HepG2 (cell line): ENCODE measurements at regions not wholly inside any gene's neighbourhood (a gene's known extent, or its start where the extent isn't known, plus 50 kb on each side); places are given as distances from the start of the nearest gene placed in this dataset.

ENCODE experiments used
- ATAC-seq: fragments of 200-7000 bp; cut with Tn5 transposase; 3 replicates; pipeline ENCODE4 v1.9.1; 2020; ENCODE audit warnings: mild to moderate bottlenecking, moderate library complexity
- BruUV-seq: library from RNA; stranded (reverse); fragments of 400-500 nt; replicated peaks from 2 replicates; lab custom pipeline; 2021; lab: Mats Ljungman, UMichigan
- CTCF ChIA-PET: fragments of 300-600 bp; formaldehyde crosslinking; extraction: SDS; loops from one replicate; lab custom pipeline; 2021; ENCODE audit warnings: low total read pairs, inconsistent platforms, low intra/inter-chr PET ratio; lab: Yijun Ruan, JAX
- POLR2A ChIA-PET: fragments of 350-600 bp; sonication (Branson Sonifier 250); formaldehyde crosslinking; loops from one replicate; lab custom pipeline; 2020; ENCODE audit warnings: antibody characterized with exemption, inconsistent platforms; lab: Yijun Ruan, JAX
- DNase-seq: peaks from one replicate; pipeline ENCODE4 v3.0.0-alpha.2; 2015; ENCODE audit warnings: low spot score
- FAIRE-seq: peaks from 3 replicates; lab custom pipeline; 2011; peaks lifted over from hg19 to GRCh38; lab: Jason Lieb, UNC
- H2AFZ ChIP-seq: one replicate; pipeline ENCODE4 v1.6.1; 2011; ENCODE audit warnings: low read length, inconsistent platforms
- H3K27ac ChIP-seq: fragments of 300-600 bp; 3 replicates; pipeline ENCODE4 v1.8.0; 2011; ENCODE audit warnings: mixed run types, mild to moderate bottlenecking, mixed read lengths, low read length, inconsistent platforms; ENCODE audit not compliant: insufficient read depth; ENCODE audit errors: extremely low read length
- H3K27me3 ChIP-seq, 2 experiments: fragments of 200-600 bp in 1 of 2; 2 replicates in 1 of 2; 3 replicates in 1 of 2; pipeline versions ENCODE4 v1.6.0 to v1.8.0; 2011; ENCODE audit warnings: low read length in 2 of 2, mild to moderate bottlenecking in 2 of 2, moderate library complexity in 2 of 2, inconsistent platforms in 1 of 2; ENCODE audit not compliant: insufficient read depth in 2 of 2, control insufficient read depth in 1 of 2
- H3K36me3 ChIP-seq, 2 experiments: fragments of 200-600 bp in 1 of 2; replicated peaks in 1 of 2; 2 replicates in 1 of 2; 3 replicates in 1 of 2; pipeline versions ENCODE4 v1.5.1 to v1.8.0; 2011; ENCODE audit warnings: low read length in 2 of 2, inconsistent platforms in 1 of 2; ENCODE audit not compliant: insufficient read depth in 2 of 2, control insufficient read depth in 1 of 2
- H3K4me1 ChIP-seq: 2 replicates; pipeline ENCODE4 v1.5.1; 2012; ENCODE audit warnings: low read length, inconsistent platforms; ENCODE audit not compliant: insufficient read depth
- H3K4me2 ChIP-seq: 2 replicates; pipeline ENCODE4 v1.6.0; 2011; ENCODE audit warnings: low read depth, low read length, inconsistent platforms
- H3K4me3 ChIP-seq, 3 experiments: fragments of 200-600 bp in 1 of 3; sonication (generic), shearing (Covaris generic) in 1 of 3; replicated peaks in 1 of 3; 2 replicates each; pipeline ENCODE4 v1.5.1; 2011 to 2016; ENCODE audit warnings: low read length in 3 of 3, inconsistent platforms in 2 of 3, low read depth in 2 of 3, mild to moderate bottlenecking in 2 of 3, control low read depth in 1 of 3, mixed read lengths in 1 of 3; ENCODE audit not compliant: insufficient read depth in 1 of 3
- H3K79me2 ChIP-seq: one replicate; pipeline ENCODE4 v1.6.1; 2011; ENCODE audit warnings: low read length, inconsistent platforms; ENCODE audit not compliant: insufficient read depth
- H3K9ac ChIP-seq: 2 replicates; pipeline ENCODE4 v1.6.0; 2011; ENCODE audit warnings: mild to moderate bottlenecking, low read depth, low read length, inconsistent platforms; ENCODE audit not compliant: insufficient read depth
- H3K9me3 ChIP-seq: 2 replicates; pipeline ENCODE4 v1.5.1; 2012; ENCODE audit warnings: mild to moderate bottlenecking, low read length
- H4K20me1 ChIP-seq: 2 replicates; pipeline ENCODE4 v1.6.0; 2011; ENCODE audit warnings: inconsistent platforms, mild to moderate bottlenecking, low read length, moderate library complexity; ENCODE audit not compliant: insufficient read depth
- GLMP ChIP-seq: sonication (generic); formaldehyde crosslinking; IDR thresholded peaks from 2 replicates; pipeline ENCODE4 v1.9.0; 2021; ENCODE audit warnings: missing genetic modification reagents, mild to moderate bottlenecking, borderline replicate concordance
- HOMEZ ChIP-seq: IDR thresholded peaks from 2 replicates; pipeline ENCODE4 v1.6.1; 2016; ENCODE audit warnings: low read depth
- KLF13 ChIP-seq: sonication (generic); formaldehyde crosslinking; IDR thresholded peaks from 2 replicates; pipeline ENCODE4 v1.4.0; 2020; ENCODE audit warnings: mild to moderate bottlenecking, missing genetic modification reagents
- NCOA1 ChIP-seq: sonication (generic); formaldehyde crosslinking; IDR thresholded peaks from 2 replicates; pipeline ENCODE4 v1.9.0; 2021; ENCODE audit warnings: missing genetic modification reagents
- PHF8 ChIP-seq: sonication (generic); formaldehyde crosslinking; IDR thresholded peaks from 2 replicates; pipeline ENCODE4 v1.5.0; 2020; ENCODE audit warnings: missing genetic modification reagents
- ZMYM3 ChIP-seq: sonication (generic); formaldehyde crosslinking; IDR thresholded peaks from 2 replicates; pipeline ENCODE4 v1.5.1; 2020; ENCODE audit warnings: mild to moderate bottlenecking, missing genetic modification reagents
- ZNF775 ChIP-seq: sonication (generic); formaldehyde crosslinking; IDR thresholded peaks from 2 replicates; pipeline ENCODE4 v1.4.0; 2020; ENCODE audit warnings: missing genetic modification reagents, mild to moderate bottlenecking, moderate library complexity, borderline replicate concordance
- WGBS: methylation state at CpG from one replicate; pipeline ENCODE4 v1.1.6; 2017; ENCODE audit warnings: low lambda C conversion rate; 5-methylcytosine and 5-hydroxymethylcytosine counted together
- in situ Hi-C: cut with HindIII; loops from 2 replicates; pipeline ENCODE4 v1.10.0; 2017; ENCODE audit warnings: low pct_unique_long_range_greater_than_20kb; ENCODE audit not compliant: extremely low pct_ligation_motif_present
- intact Hi-C: fragments of 100-400 bp; cut with micrococcal nuclease; formaldehyde crosslinking; loops from one replicate; pipeline ENCODE4 v1.10.0; 2022; ENCODE audit not compliant: unreplicated experiment

GRCh38 chr3:13213911-13214846, 140.9 kb upstream of the IQSEC1 start:
- H2AFZ ChIP-seq, result no peak overlapping the region
- DNase-seq (no peak), ATAC-seq (no peak), FAIRE-seq (no peak)
- no peak overlapping the region for H3K4me2 ChIP-seq
- H3K9ac ChIP-seq, result no peak overlapping the region
- intact Hi-C loops, result no loop called here
- H3K4me3 ChIP-seq, result no peak overlapping the region
- ChIA-PET POLR2A (no interaction called here), CTCF (no interaction called here)
- H3K36me3 ChIP-seq, result peaks cover 2 to 27% of the 10 kb centered on the region in 2 experiments; a peak in 1 of 5 replicates
- TF ChIP-seq KLF13 (CRISPR knock-in tag), result no peak
- no peak for TF ChIP-seq ZNF775 (CRISPR knock-in tag)
- no peak for TF ChIP-seq ZMYM3 (CRISPR knock-in tag)
- no peak for TF ChIP-seq PHF8 (CRISPR knock-in tag)
- no peak for TF ChIP-seq NCOA1 (CRISPR knock-in tag)
- TF ChIP-seq HOMEZ (CRISPR knock-in tag), result no peak
- TF ChIP-seq GLMP (CRISPR knock-in tag), result no peak
- no peaks in the 10 kb centered on the region for H3K9me3 ChIP-seq
- no peak overlapping the region for H3K27ac ChIP-seq
- no peaks in the 10 kb centered on the region for H4K20me1 ChIP-seq
- in situ Hi-C loops, result no loop called here
- H3K27me3 ChIP-seq, result no peaks in the 10 kb centered on the region
- 97% methylated on average over 18 of the region's 26 CpGs for WGBS
- H3K79me2 ChIP-seq, result no peaks in the 10 kb centered on the region
- H3K4me1 ChIP-seq, result no peaks in the 10 kb centered on the region
- no TSS peak for BruUV-seq
